HG03045 (cell line): ENCODE measurements at regions not wholly inside any gene's neighbourhood (a gene's known extent, or its start where the extent isn't known, plus 50 kb on each side); places are given as distances from the start of the nearest gene placed in this dataset.

ENCODE experiments used
- ATAC-seq: cut with Tn5 transposase; IDR thresholded peaks from one replicate; pipeline ENCODE4 v1.9.1; 2021; ENCODE audit warnings: mild to moderate bottlenecking, moderate library complexity; ENCODE audit not compliant: unreplicated experiment

GRCh38 chr12:87689196-87689595, 340.0 kb downstream of the C12orf50 start:
- no peak for ATAC-seq

- ATAC-seq = no peak
These were observed 341.8 kb downstream of the C12orf50 start for GRCh38 chr12:87687362-87687761.

GRCh38 chr12:87685696-87686095, 343.5 kb downstream of the C12orf50 start:
- no peak for ATAC-seq

- ATAC-seq = no peak
These were observed 349.9 kb downstream of the C12orf50 start for GRCh38 chr12:87679251-87679650.

- no peak for ATAC-seq
These were observed 350.7 kb downstream of the C12orf50 start for GRCh38 chr12:87678453-87678852.

- no peak for ATAC-seq
These were observed 352.5 kb downstream of the C12orf50 start for GRCh38 chr12:87676731-87677130.

- ATAC-seq = no peak
These were observed 357.4 kb downstream of the C12orf50 start for GRCh38 chr12:87671757-87672156.

GRCh38 chr12:87670448-87670847, 358.8 kb downstream of the C12orf50 start:
- ATAC-seq = no peak

- ATAC-seq = no peak
These were observed 361.8 kb downstream of the C12orf50 start for GRCh38 chr12:87667378-87667777.

- peak; percentile 53 for ATAC-seq
These were observed 367.3 kb downstream of the C12orf50 start for GRCh38 chr12:87661786-87662377.

- no peak for ATAC-seq
These were observed 368.0 kb downstream of the C12orf50 start for GRCh38 chr12:87660987-87661774.

- no peak for ATAC-seq
These were observed 368.9 kb downstream of the C12orf50 start for GRCh38 chr12:87660291-87660690.

- ATAC-seq = no peak
These were observed 372.9 kb downstream of the C12orf50 start for GRCh38 chr12:87656311-87656710.

- ATAC-seq = no peak
These were observed 377.4 kb downstream of the C12orf50 start for GRCh38 chr12:87651670-87652425.

- ATAC-seq = no peak
These were observed 387.0 kb downstream of the C12orf50 start for GRCh38 chr12:87642245-87642644.

- no peak for ATAC-seq
These were observed 411.0 kb downstream of the C12orf50 start for GRCh38 chr12:87618199-87618598.

- ATAC-seq = no peak
These were observed 416.2 kb downstream of the C12orf50 start for GRCh38 chr12:87612996-87613395.

GRCh38 chr12:87608321-87608720, 420.9 kb downstream of the C12orf50 start:
- ATAC-seq = no peak

GRCh38 chr12:87603727-87604126, 425.5 kb downstream of the C12orf50 start:
- ATAC-seq = no peak

GRCh38 chr12:87599459-87599858, 429.7 kb downstream of the C12orf50 start:
- ATAC-seq = no peak

- no peak for ATAC-seq
These were observed 432.1 kb downstream of the C12orf50 start for GRCh38 chr12:87597114-87597513.

GRCh38 chr12:87596636-87597035, 432.6 kb downstream of the C12orf50 start:
- no peak for ATAC-seq
